ENCODE measurements at regions not wholly inside any gene's neighbourhood (a gene's known extent, or its start where the extent isn't known, plus 50 kb on each side); places are given as distances from the start of the nearest gene placed in this dataset.

- H4K20me1 ChIP-seq (ENCODE audit: control insufficient read depth, insufficient read depth, insufficient read length), result no peaks in the 10 kb centered on the region
- no peak overlapping the region for H3K18ac ChIP-seq (ENCODE audit: insufficient read length, low read depth, low read length)
- Mint-ChIP-seq H3K4me3 (no peak overlapping the region; a peak in 1 of 5 replicates), H3K27me3 (ENCODE audit: low read depth) (no peaks in the 10 kb centered on the region; the same call in 1 of the 2 replicates), H3K27ac (no peak overlapping the region), H3K9me3 (peaks cover 45 to 50% of the 10 kb centered on the region in 2 experiments), H3K4me1 (no peaks in the 10 kb centered on the region), H3K36me3 (ENCODE audit: insufficient read depth in 1 of 3, low read depth in 3 of 3) (no peaks in the 10 kb centered on the region; a peak in 1 of 7 replicates)
- H4K8ac ChIP-seq (replicated peaks; ENCODE audit: insufficient read length, low read depth, low read length), result no peak overlapping the region
- no peaks in the 10 kb centered on the region for H3K79me1 ChIP-seq (ENCODE audit: insufficient read depth, low read depth, low read length, poor library complexity, severe bottlenecking)
- H2BK20ac ChIP-seq (ENCODE audit: low read depth, low read length, poor library complexity, severe bottlenecking), result no peak overlapping the region
- no peaks in the 10 kb centered on the region for H3K27me3 ChIP-seq (ENCODE audit: insufficient read depth, low read length)
- no CpG with 5 or more reads among the region's 1 CpG for WGBS (ENCODE audit: extremely low coverage, insufficient read length, low lambda C conversion rate)
- no peak overlapping the region for H2BK15ac ChIP-seq (ENCODE audit: low read depth, low read length)
- H3K4me1 ChIP-seq (ENCODE audit: insufficient read depth, low read length), result no peaks in the 10 kb centered on the region
- H3K23ac ChIP-seq (ENCODE audit: insufficient read length, low read depth, low read length), result no peak overlapping the region
- no peak for DNase-seq
- peaks cover 31% of the 10 kb centered on the region for H3K9me3 ChIP-seq (ENCODE audit: control insufficient read depth, low read depth, low read length)
- no peak overlapping the region for H4K5ac ChIP-seq (ENCODE audit: insufficient read length, low read depth, low read length)
- H3T11ph ChIP-seq (ENCODE audit: low read length), result no peak overlapping the region
- H3K27ac ChIP-seq (ENCODE audit: insufficient read length, low read depth, low read length), result no peak overlapping the region
- H2BK12ac ChIP-seq (ENCODE audit: insufficient read length, low read depth, low read length), result no peak overlapping the region
- no peaks in the 10 kb centered on the region for H3K23me2 ChIP-seq (ENCODE audit: insufficient read length, low read depth, low read length, poor library complexity, severe bottlenecking)
- H3K4ac ChIP-seq (ENCODE audit: low read depth, low read length), result no peak overlapping the region
- TF ChIP-seq CTCF (conservative IDR thresholded peaks at IDR 0.05), result no peak
- H3K4me2 ChIP-seq (ENCODE audit: insufficient read depth, insufficient read length, low read length), result no peak overlapping the region
- no peak overlapping the region for H2BK120ac ChIP-seq (ENCODE audit: low read depth, low read length, poor library complexity, severe bottlenecking)
- H2BK5ac ChIP-seq (ENCODE audit: insufficient read length, low read length), result no peak overlapping the region
- no peak overlapping the region for H3K56ac ChIP-seq (ENCODE audit: insufficient read length, low read depth, low read length)
- H4K91ac ChIP-seq (ENCODE audit: insufficient read length, low read depth, low read length), result no peak overlapping the region
- no peak overlapping the region for H3K14ac ChIP-seq (ENCODE audit: insufficient read depth, low read length)
- H3K9ac ChIP-seq (ENCODE audit: extremely low read depth, insufficient read length, low read length), result no peak overlapping the region
- H2AFZ ChIP-seq (ENCODE audit: low read length), result no peak overlapping the region
- no peak overlapping the region for H2AK5ac ChIP-seq (ENCODE audit: insufficient read length, low read length)
- H3K79me2 ChIP-seq (ENCODE audit: insufficient read depth, low read length), result no peaks in the 10 kb centered on the region
These were observed 58.8 kb downstream of the NPAP1 start for GRCh38 chr15:24734396-24734795.

Measured in H9 (cell line).